ENCODE measurements at regions not wholly inside any gene's neighbourhood (a gene's known extent, or its start where the extent isn't known, plus 50 kb on each side); places are given as distances from the start of the nearest gene placed in this dataset.

DNA sequence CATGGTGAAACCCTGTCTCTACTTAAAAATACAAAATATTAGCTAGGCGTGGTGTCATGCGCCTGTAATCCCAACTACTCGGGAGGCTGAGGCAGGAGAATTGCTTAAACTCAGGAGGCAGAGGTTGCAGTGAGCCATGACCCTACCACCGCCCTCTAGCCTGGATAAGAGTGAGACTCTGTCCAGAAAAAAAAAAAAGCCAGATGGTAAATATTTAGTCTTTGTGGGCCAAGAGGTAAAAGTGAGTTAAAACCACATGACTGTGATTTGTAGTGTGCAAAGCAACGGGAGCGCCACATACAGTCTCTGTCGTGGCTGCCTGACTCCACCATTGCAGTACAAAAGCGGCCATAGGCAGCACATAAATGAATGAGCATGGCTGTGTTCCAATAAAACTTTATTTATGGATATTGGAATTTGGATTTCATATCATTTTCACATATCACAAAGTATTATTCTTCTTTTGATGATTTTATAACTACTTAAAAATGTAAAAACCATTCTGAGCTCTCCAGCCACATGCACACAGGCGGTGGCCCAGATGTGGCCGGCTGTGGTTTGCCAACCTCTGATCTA is 51.8 kb upstream of the CASZ1 start:
- in situ Hi-C loops (cut with MboI; ENCODE audit: low sequenced_read_pairs, unreplicated experiment): no loop called here
- TF ChIP-seq, protein P1, sequence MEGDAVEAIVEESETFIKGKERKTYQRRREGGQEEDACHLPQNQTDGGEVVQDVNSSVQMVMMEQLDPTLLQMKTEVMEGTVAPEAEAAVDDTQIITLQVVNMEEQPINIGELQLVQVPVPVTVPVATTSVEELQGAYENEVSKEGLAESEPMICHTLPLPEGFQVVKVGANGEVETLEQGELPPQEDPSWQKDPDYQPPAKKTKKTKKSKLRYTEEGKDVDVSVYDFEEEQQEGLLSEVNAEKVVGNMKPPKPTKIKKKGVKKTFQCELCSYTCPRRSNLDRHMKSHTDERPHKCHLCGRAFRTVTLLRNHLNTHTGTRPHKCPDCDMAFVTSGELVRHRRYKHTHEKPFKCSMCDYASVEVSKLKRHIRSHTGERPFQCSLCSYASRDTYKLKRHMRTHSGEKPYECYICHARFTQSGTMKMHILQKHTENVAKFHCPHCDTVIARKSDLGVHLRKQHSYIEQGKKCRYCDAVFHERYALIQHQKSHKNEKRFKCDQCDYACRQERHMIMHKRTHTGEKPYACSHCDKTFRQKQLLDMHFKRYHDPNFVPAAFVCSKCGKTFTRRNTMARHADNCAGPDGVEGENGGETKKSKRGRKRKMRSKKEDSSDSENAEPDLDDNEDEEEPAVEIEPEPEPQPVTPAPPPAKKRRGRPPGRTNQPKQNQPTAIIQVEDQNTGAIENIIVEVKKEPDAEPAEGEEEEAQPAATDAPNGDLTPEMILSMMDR (IDR thresholded peaks at IDR 0.05; ENCODE audit: borderline replicate concordance, control extremely low read depth, extremely low read depth, insufficient read depth, missing control alignments): no peak
- no peak for DNase-seq (ENCODE audit: low spot score)

- DNase-seq (ENCODE audit: low spot score): no peak
- TF ChIP-seq, protein P1 (IDR thresholded peaks at IDR 0.05; ENCODE audit: borderline replicate concordance, control extremely low read depth, extremely low read depth, insufficient read depth, missing control alignments): no peak
- in situ Hi-C loops (cut with MboI; ENCODE audit: low sequenced_read_pairs, unreplicated experiment): loop anchor here (25.0 kb wide), 1 partner anchor 338 kb away; no protein-coding TSS in a partner anchor
These were observed 53.6 kb upstream of the CASZ1 start for GRCh38 chr1:10850026-10850425.

DNA sequence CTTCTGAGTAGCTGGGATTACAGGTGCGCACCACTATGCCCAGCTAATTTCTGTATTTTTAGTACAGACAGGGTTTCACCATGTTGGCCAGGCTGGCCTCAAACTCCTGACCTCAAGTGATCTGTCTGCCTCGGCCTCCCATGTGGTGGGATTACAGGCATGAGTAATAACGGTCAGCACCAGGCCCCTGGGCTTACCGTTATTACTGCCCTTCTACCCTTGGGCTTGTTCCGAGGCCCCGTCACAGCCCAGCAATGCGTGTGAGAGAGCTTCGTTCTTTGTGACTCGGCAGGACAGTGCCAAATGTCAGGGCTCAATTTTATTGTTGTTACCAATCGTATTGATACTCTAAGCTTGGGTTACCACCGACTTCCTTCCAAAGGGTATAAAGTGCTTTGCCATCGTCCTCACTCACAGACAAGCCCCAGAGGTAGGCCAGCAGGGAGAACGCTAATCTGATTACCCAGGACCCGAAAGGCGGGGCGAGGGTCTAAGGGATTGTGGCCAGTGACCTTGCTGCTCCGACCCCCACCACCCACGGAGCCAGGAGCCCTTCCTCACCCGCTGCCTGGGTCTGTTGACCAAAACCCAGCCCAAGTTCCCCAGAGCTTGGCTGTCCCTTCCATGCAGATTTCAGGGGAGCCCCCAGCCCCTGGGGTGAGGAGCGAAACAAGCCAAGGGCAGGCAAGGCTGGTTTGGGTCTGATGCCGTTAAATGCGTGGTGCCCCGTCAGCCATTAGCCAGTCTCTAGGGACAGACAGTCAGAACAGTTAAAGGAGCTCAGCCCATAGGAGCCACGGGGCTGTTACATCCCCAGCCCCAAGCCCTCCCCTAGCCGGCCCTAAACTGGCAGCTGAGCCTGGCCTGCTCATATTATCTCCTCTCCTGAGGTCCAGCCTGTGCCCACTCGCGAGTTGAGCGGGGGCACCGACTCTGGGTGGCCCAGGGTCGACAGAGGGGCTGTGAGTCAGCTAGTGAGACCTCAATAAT is 54.9 kb upstream of the CASZ1 start:
- DNase-seq (ENCODE audit: low spot score): no peak
- TF ChIP-seq, protein P1 (IDR thresholded peaks at IDR 0.05; ENCODE audit: borderline replicate concordance, control extremely low read depth, extremely low read depth, insufficient read depth, missing control alignments): no peak
- in situ Hi-C loops (cut with MboI; ENCODE audit: low sequenced_read_pairs, unreplicated experiment): loop anchor here (25.0 kb wide), 1 partner anchor 339 kb away; no protein-coding TSS in a partner anchor

DNA sequence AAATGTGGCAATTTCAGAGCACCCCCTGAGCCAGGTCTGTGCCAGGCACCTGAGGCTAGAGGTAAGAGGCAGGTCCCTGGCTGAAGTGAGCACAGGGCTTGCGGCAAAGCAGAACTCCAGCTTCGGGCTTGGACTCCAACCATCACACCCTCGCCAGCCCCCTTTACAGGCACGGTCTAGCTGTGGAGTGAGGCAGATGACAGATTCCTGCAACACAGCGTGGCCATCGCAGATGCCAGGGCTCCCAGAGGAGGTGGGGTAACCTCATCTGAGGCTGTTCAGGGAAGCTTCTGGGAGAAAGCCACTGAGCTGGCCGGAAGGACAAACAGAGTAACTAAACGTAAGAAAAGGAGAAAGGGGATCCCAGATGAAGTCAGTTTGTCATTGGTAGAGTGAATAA is 55.6 kb upstream of the CASZ1 start:
- TF ChIP-seq, protein P1 (IDR thresholded peaks at IDR 0.05; ENCODE audit: borderline replicate concordance, control extremely low read depth, extremely low read depth, insufficient read depth, missing control alignments): no peak
- DNase-seq (ENCODE audit: low spot score): no peak
- in situ Hi-C loops (cut with MboI; ENCODE audit: low sequenced_read_pairs, unreplicated experiment): loop anchor here (25.0 kb wide), 1 partner anchor 340 kb away; no protein-coding TSS in a partner anchor

- in situ Hi-C loops (cut with MboI; ENCODE audit: low sequenced_read_pairs, unreplicated experiment): loop anchor here (25.0 kb wide), 1 partner anchor 340 kb away; no protein-coding TSS in a partner anchor
- no peak for DNase-seq (ENCODE audit: low spot score)
- TF ChIP-seq, protein P1 (IDR thresholded peaks at IDR 0.05; ENCODE audit: borderline replicate concordance, control extremely low read depth, extremely low read depth, insufficient read depth, missing control alignments): no peak
These were observed 56.0 kb upstream of the CASZ1 start for GRCh38 chr1:10852486-10852885.

- in situ Hi-C loops (cut with MboI; ENCODE audit: low sequenced_read_pairs, unreplicated experiment): loop anchor here (25.0 kb wide), 1 partner anchor 341 kb away; no protein-coding TSS in a partner anchor
- TF ChIP-seq, protein P1 (IDR thresholded peaks at IDR 0.05; ENCODE audit: borderline replicate concordance, control extremely low read depth, extremely low read depth, insufficient read depth, missing control alignments): no peak
These were observed 56.6 kb upstream of the CASZ1 start for GRCh38 chr1:10852998-10853520.

More at GRCh38 chr1:10852998-10853520, 56.6 kb upstream of the CASZ1 start:
- DNase-seq (ENCODE audit: low spot score): no peak

All from GM13976 (cell line).